ENCODE measurements at regions not wholly inside any gene's neighbourhood (a gene's known extent, or its start where the extent isn't known, plus 50 kb on each side); places are given as distances from the start of the nearest gene placed in this dataset.

DNA sequence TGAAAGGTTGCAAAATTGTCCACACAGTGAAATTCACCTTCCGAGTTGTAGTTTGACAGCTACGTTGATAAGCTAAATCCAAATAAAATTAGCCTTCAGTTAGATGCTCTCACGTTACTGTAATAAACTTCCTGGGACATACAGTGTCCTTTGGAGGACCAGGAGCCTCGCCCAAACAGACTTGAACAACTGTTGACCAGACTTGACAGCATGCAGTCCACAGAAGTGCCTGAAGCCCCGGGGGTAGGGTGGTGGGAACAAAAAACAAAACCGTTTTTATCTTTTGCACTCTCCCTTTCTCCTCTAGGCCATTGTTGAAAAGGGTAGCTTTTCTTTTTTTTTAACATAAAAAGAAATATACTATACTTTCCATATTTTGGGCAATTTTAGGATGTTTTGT lies 172.8 kb upstream of the SAMSN1 start:
- Histone ChIP-seq H3K27me3 (replicated peaks in 1 of 2; ENCODE audit: control insufficient read depth in 2 of 2, insufficient read depth in 2 of 2, low read length in 1 of 2) (no peaks in the 10 kb centered on the region), H3K9me3 (replicated peaks; ENCODE audit: control insufficient read depth, insufficient read depth, low read length) (no peaks in the 10 kb centered on the region), H3K27ac (ENCODE audit: control insufficient read depth, insufficient read depth) (no peak overlapping the region), H3K79me2 (ENCODE audit: control insufficient read depth, insufficient read depth, low read length) (no peaks in the 10 kb centered on the region), H3K4me3 (no peak overlapping the region), H3K4me2 (ENCODE audit: control insufficient read depth, insufficient read depth) (no peak overlapping the region), H3K9ac (ENCODE audit: control insufficient read depth, insufficient read depth, low read length) (no peak overlapping the region), H3K36me3 (ENCODE audit: control insufficient read depth in 2 of 2, insufficient read depth in 2 of 2, low read length in 1 of 2) (no peaks in the 10 kb centered on the region), H4K20me1 (ENCODE audit: control insufficient read depth, insufficient read depth) (no peaks in the 10 kb centered on the region), H3K4me1 (ENCODE audit: control insufficient read depth, insufficient read depth, low read length) (peaks cover 9% of the 10 kb centered on the region), H2AFZ (ENCODE audit: control insufficient read depth, low read depth, low read length) (no peak overlapping the region)
- in situ Hi-C loops (cut with MboI) (no loop called here), intact Hi-C loops (cut with micrococcal nuclease; ENCODE audit: unreplicated experiment) (no loop called here)
- no peak for TF ChIP-seq ETV6 (conservative IDR thresholded peaks at IDR 0.05 in 1 of 2, IDR thresholded peaks at IDR 0.05 in 1 of 2; ENCODE audit: borderline replicate concordance in 1 of 2, low read depth in 1 of 2)
- TF ChIP-seq MEF2B (IDR thresholded peaks at IDR 0.05; ENCODE audit: partially characterized antibody, poor library complexity, severe bottlenecking) = no peak
- TF ChIP-seq CREM (IDR thresholded peaks at IDR 0.05; ENCODE audit: low read depth) = no peak
- no peak for TF ChIP-seq HCFC1 (IDR thresholded peaks at IDR 0.05; ENCODE audit: low read length)
- no peak for TF ChIP-seq HDAC2 (IDR thresholded peaks at IDR 0.05)
- POLR2A ChIA-PET = interaction anchor here (1.4 kb wide), 1 partner anchor 32 kb away, joined by 3 read pairs; no protein-coding TSS in a partner anchor
- RAD21 ChIA-PET (ENCODE audit: unreplicated experiment) = interaction anchor here (1.4 to 2.9 kb wide), 4 partner anchors 17 to 178 kb away, joined by 3 to 8 read pairs (median 4); no protein-coding TSS in a partner anchor
- no peak for FAIRE-seq
- BruUV-seq (replicated peaks) = no TSS peak
- SMC1A ChIA-PET (ENCODE audit: uncharacterized antibody, unreplicated experiment) = interaction anchor here (1.0 to 2.5 kb wide), 5 partner anchors 8 to 116 kb away, joined by 3 to 11 read pairs (median 3); no protein-coding TSS in a partner anchor
- WGBS (ENCODE audit: insufficient coverage, insufficient replicate concordance, low lambda C conversion rate, missing lambda C conversion rate) = 37% methylated on average over 6 of the region's 6 CpGs
- DNase-seq (ENCODE audit: low read depth, low spot score) = no peak
- no peak for ATAC-seq
- CTCF ChIA-PET = interaction anchor here (0.7 to 1.6 kb wide), 4 partner anchors 10 to 31 kb away, joined by 4 to 6 read pairs (median 5); no protein-coding TSS in a partner anchor

DNA sequence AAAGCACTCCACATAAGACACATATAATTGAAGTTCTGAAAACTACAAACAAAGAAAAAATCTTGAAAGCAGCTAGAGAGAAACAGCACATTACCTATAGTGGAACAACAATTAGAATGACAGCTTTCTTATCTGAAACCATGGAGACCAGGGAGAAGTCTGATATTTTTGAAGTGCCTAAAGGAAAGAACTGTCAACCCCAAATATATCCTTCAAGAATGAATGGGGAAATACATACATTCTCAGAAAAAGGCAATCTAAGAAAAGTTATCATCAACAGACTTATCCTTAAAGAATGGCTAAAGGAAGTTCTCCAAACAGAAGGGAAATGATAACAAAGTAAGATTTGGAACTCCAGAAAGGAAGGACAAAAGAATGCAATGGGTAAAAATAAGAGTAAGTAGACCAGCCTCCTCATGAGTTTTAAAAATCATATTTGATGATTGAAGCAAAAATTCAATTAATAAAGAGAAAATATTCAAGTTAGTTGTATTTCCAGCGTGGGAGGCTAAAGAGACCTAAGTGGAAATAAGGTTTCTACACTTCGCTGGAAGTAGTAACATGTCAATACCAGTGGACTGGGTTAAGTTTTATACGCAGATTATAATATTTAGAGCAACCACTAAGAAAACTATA lies 170.8 kb upstream of the SAMSN1 start:
- ChIA-PET RAD21 (ENCODE audit: unreplicated experiment) (interaction anchor here (0.9 to 1.2 kb wide), 2 partner anchors 15 to 16 kb away, joined by 3 read pairs; no protein-coding TSS in a partner anchor), SMC1A (ENCODE audit: uncharacterized antibody, unreplicated experiment) (interaction anchor here (1.1 to 2.5 kb wide), 3 partner anchors 10 to 46 kb away, joined by 3 to 11 read pairs (median 3); no protein-coding TSS in a partner anchor), CTCF (interaction anchor here (0.9 to 1.2 kb wide), 3 partner anchors 11 to 30 kb away, joined by 3 read pairs; no protein-coding TSS in a partner anchor), POLR2A (no interaction called here)
- H4K20me1 ChIP-seq (ENCODE audit: control insufficient read depth, insufficient read depth) = no peaks in the 10 kb centered on the region
- FAIRE-seq (no peak), DNase-seq (ENCODE audit: low read depth, low spot score) (no peak), ATAC-seq (no peak)
- H3K79me2 ChIP-seq (ENCODE audit: control insufficient read depth, insufficient read depth, low read length) = no peaks in the 10 kb centered on the region
- H3K4me1 ChIP-seq (ENCODE audit: control insufficient read depth, insufficient read depth, low read length) = no peaks in the 10 kb centered on the region
- TF ChIP-seq ZSCAN29 (IDR thresholded peaks at IDR 0.05) (no peak), CREM (IDR thresholded peaks at IDR 0.05; ENCODE audit: low read depth) (no peak), NRF1 (conservative IDR thresholded peaks at IDR 0.05; ENCODE audit: low read depth, low read length) (no peak), POU2F2 (IDR thresholded peaks at IDR 0.05; ENCODE audit: borderline replicate concordance, low read depth, low read length) (no peak), NR2F1 (conservative IDR thresholded peaks at IDR 0.05) (no peak), STAT1 (conservative IDR thresholded peaks at IDR 0.05) (no peak), HCFC1 (IDR thresholded peaks at IDR 0.05; ENCODE audit: low read length) (no peak), SMARCA5 (IDR thresholded peaks at IDR 0.05) (no peak)
- TF ChIP-seq, protein P1, sequence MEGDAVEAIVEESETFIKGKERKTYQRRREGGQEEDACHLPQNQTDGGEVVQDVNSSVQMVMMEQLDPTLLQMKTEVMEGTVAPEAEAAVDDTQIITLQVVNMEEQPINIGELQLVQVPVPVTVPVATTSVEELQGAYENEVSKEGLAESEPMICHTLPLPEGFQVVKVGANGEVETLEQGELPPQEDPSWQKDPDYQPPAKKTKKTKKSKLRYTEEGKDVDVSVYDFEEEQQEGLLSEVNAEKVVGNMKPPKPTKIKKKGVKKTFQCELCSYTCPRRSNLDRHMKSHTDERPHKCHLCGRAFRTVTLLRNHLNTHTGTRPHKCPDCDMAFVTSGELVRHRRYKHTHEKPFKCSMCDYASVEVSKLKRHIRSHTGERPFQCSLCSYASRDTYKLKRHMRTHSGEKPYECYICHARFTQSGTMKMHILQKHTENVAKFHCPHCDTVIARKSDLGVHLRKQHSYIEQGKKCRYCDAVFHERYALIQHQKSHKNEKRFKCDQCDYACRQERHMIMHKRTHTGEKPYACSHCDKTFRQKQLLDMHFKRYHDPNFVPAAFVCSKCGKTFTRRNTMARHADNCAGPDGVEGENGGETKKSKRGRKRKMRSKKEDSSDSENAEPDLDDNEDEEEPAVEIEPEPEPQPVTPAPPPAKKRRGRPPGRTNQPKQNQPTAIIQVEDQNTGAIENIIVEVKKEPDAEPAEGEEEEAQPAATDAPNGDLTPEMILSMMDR (IDR thresholded peaks at IDR 0.05 in 2 of 3, conservative IDR thresholded peaks at IDR 0.05 in 1 of 3; ENCODE audit: control insufficient read depth in 2 of 3, extremely low read depth in 1 of 3, insufficient read depth in 1 of 3, low read depth in 3 of 3, low read length in 3 of 3) = no peak
- H3K27ac ChIP-seq (ENCODE audit: control insufficient read depth, insufficient read depth) = no peak overlapping the region
- 61% methylated on average over 3 of the region's 3 CpGs for WGBS (ENCODE audit: insufficient coverage, insufficient replicate concordance, low lambda C conversion rate, missing lambda C conversion rate)
- no peaks in the 10 kb centered on the region for H3K27me3 ChIP-seq (replicated peaks in 1 of 2; ENCODE audit: control insufficient read depth in 2 of 2, insufficient read depth in 2 of 2, low read length in 1 of 2)
- H2AFZ ChIP-seq (ENCODE audit: control insufficient read depth, low read depth, low read length) = no peak overlapping the region
- H3K9ac ChIP-seq (ENCODE audit: control insufficient read depth, insufficient read depth, low read length) = no peak overlapping the region
- H3K4me3 ChIP-seq = no peak overlapping the region
- intact Hi-C loops (cut with micrococcal nuclease; ENCODE audit: unreplicated experiment) = no loop called here
- no peak overlapping the region for H3K4me2 ChIP-seq (ENCODE audit: control insufficient read depth, insufficient read depth)
- in situ Hi-C loops (cut with MboI) = no loop called here
- H3K36me3 ChIP-seq (ENCODE audit: control insufficient read depth in 2 of 2, insufficient read depth in 2 of 2, low read length in 1 of 2) = no peaks in the 10 kb centered on the region
- H3K9me3 ChIP-seq (replicated peaks; ENCODE audit: control insufficient read depth, insufficient read depth, low read length) = no peaks in the 10 kb centered on the region; the same call in 2 of the 3 replicates
- no TSS peak for BruUV-seq (replicated peaks)
